HFF-Myc (cell line): ENCODE measurements at regions not wholly inside any gene's neighbourhood (a gene's known extent, or its start where the extent isn't known, plus 50 kb on each side); places are given as distances from the start of the nearest gene placed in this dataset.

Experiments used
- DNase-seq: peaks from one replicate; pipeline ENCODE4 v3.0.0-alpha.2; 2011; ENCODE audit warnings: low read depth; ENCODE audit errors: extremely low read depth
- H3K4me3 ChIP-seq: replicated peaks from 2 replicates; pipeline ENCODE4 v1.5.1; 2011; ENCODE audit warnings: low read depth, mild to moderate bottlenecking, control low read depth, low read length
- TF ChIP-seq, protein P1 (sequence below): IDR thresholded peaks from 2 replicates; pipeline ENCODE4 v1.5.1; 2012; ENCODE audit warnings: mild to moderate bottlenecking, low read depth, low read length, control low read depth; ENCODE audit errors: missing control alignments

GRCh38 chr3:25288413-25288812, 139.7 kb upstream of the RARB start:
- TF ChIP-seq, protein P1, sequence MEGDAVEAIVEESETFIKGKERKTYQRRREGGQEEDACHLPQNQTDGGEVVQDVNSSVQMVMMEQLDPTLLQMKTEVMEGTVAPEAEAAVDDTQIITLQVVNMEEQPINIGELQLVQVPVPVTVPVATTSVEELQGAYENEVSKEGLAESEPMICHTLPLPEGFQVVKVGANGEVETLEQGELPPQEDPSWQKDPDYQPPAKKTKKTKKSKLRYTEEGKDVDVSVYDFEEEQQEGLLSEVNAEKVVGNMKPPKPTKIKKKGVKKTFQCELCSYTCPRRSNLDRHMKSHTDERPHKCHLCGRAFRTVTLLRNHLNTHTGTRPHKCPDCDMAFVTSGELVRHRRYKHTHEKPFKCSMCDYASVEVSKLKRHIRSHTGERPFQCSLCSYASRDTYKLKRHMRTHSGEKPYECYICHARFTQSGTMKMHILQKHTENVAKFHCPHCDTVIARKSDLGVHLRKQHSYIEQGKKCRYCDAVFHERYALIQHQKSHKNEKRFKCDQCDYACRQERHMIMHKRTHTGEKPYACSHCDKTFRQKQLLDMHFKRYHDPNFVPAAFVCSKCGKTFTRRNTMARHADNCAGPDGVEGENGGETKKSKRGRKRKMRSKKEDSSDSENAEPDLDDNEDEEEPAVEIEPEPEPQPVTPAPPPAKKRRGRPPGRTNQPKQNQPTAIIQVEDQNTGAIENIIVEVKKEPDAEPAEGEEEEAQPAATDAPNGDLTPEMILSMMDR = no peak
- H3K4me3 ChIP-seq = no peak overlapping the region
- DNase-seq = no peak

GRCh38 chr3:25289156-25289555, 138.9 kb upstream of the RARB start:
- TF ChIP-seq, protein P1 = no peak
- DNase-seq = no peak
- no peak overlapping the region for H3K4me3 ChIP-seq

DNA sequence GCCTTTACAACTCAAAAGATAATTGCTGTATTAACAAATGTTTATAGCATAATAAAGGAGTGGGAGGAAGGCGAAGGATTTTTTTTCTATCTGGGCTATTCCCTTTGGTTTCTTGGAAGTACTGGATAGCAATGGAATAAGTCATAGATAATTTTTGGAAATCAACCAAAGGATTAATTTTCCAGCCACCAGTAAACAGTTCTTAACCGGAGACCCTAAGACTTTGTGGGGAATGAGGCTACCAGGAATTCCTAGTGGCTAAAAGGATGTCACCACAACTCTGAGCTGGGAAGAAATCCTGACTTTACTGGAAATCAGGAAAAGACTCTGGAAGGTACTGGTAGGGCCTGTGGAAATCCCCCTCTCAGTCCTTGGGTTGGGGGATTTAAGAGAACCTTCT, 138.4 kb upstream of the RARB start:
- H3K4me3 ChIP-seq = no peak overlapping the region
- no peak for DNase-seq
- TF ChIP-seq, protein P1 = no peak

DNA sequence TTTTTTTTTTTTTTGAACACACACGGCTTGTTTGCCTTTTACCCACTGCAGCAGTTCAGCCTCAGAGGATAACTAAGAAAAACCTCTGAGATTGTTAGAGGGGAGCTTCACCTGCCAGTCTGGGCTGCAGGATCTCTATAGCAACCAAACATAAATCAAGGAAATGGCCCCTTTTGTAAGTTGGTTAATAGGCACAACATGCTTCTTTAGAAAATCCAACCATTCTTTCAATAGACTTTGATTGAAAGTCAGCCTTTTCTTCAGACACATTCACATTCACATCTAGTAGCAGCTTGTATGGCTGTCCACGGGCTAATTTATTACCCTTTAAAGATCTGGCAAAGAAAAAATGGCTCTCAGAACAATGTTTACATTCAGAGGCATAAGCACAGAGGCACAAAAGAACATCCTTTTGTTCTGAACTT, 136.6 kb upstream of the RARB start:
- H3K4me3 ChIP-seq = no peak overlapping the region
- TF ChIP-seq, protein P1 = no peak
- no peak for DNase-seq

- TF ChIP-seq, protein P1 = no peak
- DNase-seq = no peak
- H3K4me3 ChIP-seq = no peak overlapping the region
Measured at GRCh38 chr3:25292036-25292435, 136.0 kb upstream of the RARB start.

- TF ChIP-seq, protein P1 = no peak
- H3K4me3 ChIP-seq = no peak overlapping the region
- no peak for DNase-seq
Measured at GRCh38 chr3:25292595-25292994, 135.5 kb upstream of the RARB start.

GRCh38 chr3:25293736-25294135, 134.3 kb upstream of the RARB start:
- TF ChIP-seq, protein P1 = no peak
- H3K4me3 ChIP-seq = no peak overlapping the region
- DNase-seq = no peak
